ENCODE measurements at regions not wholly inside any gene's neighbourhood (a gene's known extent, or its start where the extent isn't known, plus 50 kb on each side); places are given as distances from the start of the nearest gene placed in this dataset.

- H2BK5ac ChIP-seq (ENCODE audit: low read depth, low read length, poor library complexity, severe bottlenecking) = no peak overlapping the region
- no peak overlapping the region for H3K9ac ChIP-seq (ENCODE audit: low read length)
- H3K14ac ChIP-seq (ENCODE audit: low read length in 2 of 2) = no peak overlapping the region
Measured at GRCh38 chr1:67561704-67562113, 123.3 kb upstream of the GADD45A start.

DNA sequence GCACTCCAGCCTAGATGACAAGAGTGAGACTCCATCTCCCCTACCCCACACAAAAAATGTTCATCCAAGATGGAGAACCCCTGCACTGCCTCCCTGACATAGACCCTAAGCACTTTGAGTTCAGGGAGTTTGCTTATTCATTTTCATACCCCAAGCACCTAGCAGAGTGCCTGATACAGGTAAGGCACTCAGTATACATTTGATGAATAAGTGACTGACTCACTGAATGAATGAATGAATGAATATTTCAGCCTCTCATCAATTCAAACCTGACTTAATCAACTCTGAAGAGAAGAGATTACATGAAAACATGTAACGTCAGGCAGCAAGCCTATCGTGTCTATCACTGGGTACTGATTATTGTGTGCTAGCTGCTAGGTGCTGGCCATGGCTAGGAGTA lies 121.3 kb upstream of the GADD45A start:
- Histone ChIP-seq H2BK120ac (ENCODE audit: low read depth, low read length) (no peak overlapping the region), H3K36me3 (ENCODE audit: control insufficient read depth in 1 of 2, insufficient read depth in 2 of 2, low read depth in 1 of 2, low read length in 2 of 2) (no peaks in the 10 kb centered on the region), H2BK12ac (ENCODE audit: low read length in 2 of 2) (no peak overlapping the region), H3K4me3 (ENCODE audit: insufficient read depth in 1 of 2, low read depth in 1 of 2, low read length in 2 of 2) (no peak overlapping the region), H3K18ac (ENCODE audit: low read depth in 1 of 2, low read length in 2 of 2) (no peak overlapping the region), H2BK15ac (ENCODE audit: low read depth, poor library complexity, severe bottlenecking) (no peak overlapping the region), H3K23ac (ENCODE audit: low read length in 2 of 2) (no peak overlapping the region), H2BK5ac (ENCODE audit: low read depth, low read length, poor library complexity, severe bottlenecking) (no peak overlapping the region), H3K4me2 (ENCODE audit: low read length, poor library complexity, severe bottlenecking) (no peak overlapping the region), H3K79me1 (replicated peaks; ENCODE audit: low read length, poor library complexity, severe bottlenecking) (no peaks in the 10 kb centered on the region), H3K9me3 (ENCODE audit: control insufficient read depth, low read length) (no peaks in the 10 kb centered on the region), H3K9ac (ENCODE audit: low read length) (peak overlapping the region; percentile 63), H2AK5ac (ENCODE audit: low read length, severe bottlenecking) (no peak overlapping the region), H3K4ac (ENCODE audit: low read depth in 1 of 2, low read length in 2 of 2) (no peak overlapping the region), H3K4me1 (ENCODE audit: control insufficient read depth, insufficient read depth, low read depth, low read length) (no peaks in the 10 kb centered on the region), H4K91ac (ENCODE audit: low read length) (no peak overlapping the region), H2AFZ (ENCODE audit: low read depth, low read length) (no peak overlapping the region), H3K14ac (ENCODE audit: low read length in 2 of 2) (no peak overlapping the region), H3K27ac (ENCODE audit: low read length, poor library complexity, severe bottlenecking) (no peak overlapping the region), H4K8ac (ENCODE audit: low read length) (no peak overlapping the region), H3K27me3 (ENCODE audit: control insufficient read depth in 1 of 2, insufficient read depth in 1 of 2, low read length in 2 of 2) (no peaks in the 10 kb centered on the region)
- DNase-seq = no peak
- 95% methylated on average over 2 of the region's 2 CpGs for WGBS

More at GRCh38 chr1:67561704-67562113, 123.3 kb upstream of the GADD45A start:
- Histone ChIP-seq H4K91ac (ENCODE audit: low read length) (no peak overlapping the region), H2BK15ac (ENCODE audit: low read depth, poor library complexity, severe bottlenecking) (no peak overlapping the region), H3K4ac (ENCODE audit: low read depth in 1 of 2, low read length in 2 of 2) (no peak overlapping the region), H3K27me3 (ENCODE audit: control insufficient read depth in 1 of 2, insufficient read depth in 1 of 2, low read length in 2 of 2) (no peaks in the 10 kb centered on the region), H3K4me3 (ENCODE audit: insufficient read depth in 1 of 2, low read depth in 1 of 2, low read length in 2 of 2) (no peak overlapping the region), H3K36me3 (ENCODE audit: control insufficient read depth in 1 of 2, insufficient read depth in 2 of 2, low read depth in 1 of 2, low read length in 2 of 2) (no peaks in the 10 kb centered on the region), H3K9me3 (ENCODE audit: control insufficient read depth, low read length) (no peaks in the 10 kb centered on the region), H2BK120ac (ENCODE audit: low read depth, low read length) (no peak overlapping the region), H3K18ac (ENCODE audit: low read depth in 1 of 2, low read length in 2 of 2) (no peak overlapping the region), H3K4me2 (ENCODE audit: low read length, poor library complexity, severe bottlenecking) (no peak overlapping the region), H3K79me1 (replicated peaks; ENCODE audit: low read length, poor library complexity, severe bottlenecking) (no peaks in the 10 kb centered on the region), H3K27ac (ENCODE audit: low read length, poor library complexity, severe bottlenecking) (no peak overlapping the region), H3K23ac (ENCODE audit: low read length in 2 of 2) (no peak overlapping the region), H2BK12ac (ENCODE audit: low read length in 2 of 2) (no peak overlapping the region), H2AFZ (ENCODE audit: low read depth, low read length) (no peak overlapping the region), H4K8ac (ENCODE audit: low read length) (no peak overlapping the region), H2AK5ac (ENCODE audit: low read length, severe bottlenecking) (no peak overlapping the region), H3K4me1 (ENCODE audit: control insufficient read depth, insufficient read depth, low read depth, low read length) (no peaks in the 10 kb centered on the region)
- peak; percentile 80 for DNase-seq
- 0% methylated on average over 4 of the region's 4 CpGs for WGBS

- H3K9me3 ChIP-seq (ENCODE audit: control insufficient read depth, low read length) = no peaks in the 10 kb centered on the region
- H2BK12ac ChIP-seq (ENCODE audit: low read length in 2 of 2) = no peak overlapping the region
- H3K27ac ChIP-seq (ENCODE audit: low read length, poor library complexity, severe bottlenecking) = no peak overlapping the region
- no peak overlapping the region for H3K18ac ChIP-seq (ENCODE audit: low read depth in 1 of 2, low read length in 2 of 2)
- H3K4me1 ChIP-seq (ENCODE audit: control insufficient read depth, insufficient read depth, low read depth, low read length) = no peaks in the 10 kb centered on the region
- WGBS = 90% methylated on average over 8 of the region's 8 CpGs
- H3K4me3 ChIP-seq (ENCODE audit: insufficient read depth in 1 of 2, low read depth in 1 of 2, low read length in 2 of 2) = no peak overlapping the region
- H3K79me1 ChIP-seq (replicated peaks; ENCODE audit: low read length, poor library complexity, severe bottlenecking) = no peaks in the 10 kb centered on the region
- no peak overlapping the region for H3K23ac ChIP-seq (ENCODE audit: low read length in 2 of 2)
- H3K4me2 ChIP-seq (ENCODE audit: low read length, poor library complexity, severe bottlenecking) = no peak overlapping the region
- no peak overlapping the region for H2BK15ac ChIP-seq (ENCODE audit: low read depth, poor library complexity, severe bottlenecking)
- no peak overlapping the region for H3K4ac ChIP-seq (ENCODE audit: low read depth in 1 of 2, low read length in 2 of 2)
- no peak overlapping the region for H2AK5ac ChIP-seq (ENCODE audit: low read length, severe bottlenecking)
- no peaks in the 10 kb centered on the region for H3K27me3 ChIP-seq (ENCODE audit: control insufficient read depth in 1 of 2, insufficient read depth in 1 of 2, low read length in 2 of 2)
- H4K8ac ChIP-seq (ENCODE audit: low read length) = no peak overlapping the region
- no peaks in the 10 kb centered on the region for H3K36me3 ChIP-seq (ENCODE audit: control insufficient read depth in 1 of 2, insufficient read depth in 2 of 2, low read depth in 1 of 2, low read length in 2 of 2)
- H4K91ac ChIP-seq (ENCODE audit: low read length) = no peak overlapping the region
- no peak overlapping the region for H3K14ac ChIP-seq (ENCODE audit: low read length in 2 of 2)
- DNase-seq = no peak
- no peak overlapping the region for H2BK120ac ChIP-seq (ENCODE audit: low read depth, low read length)
- H2AFZ ChIP-seq (ENCODE audit: low read depth, low read length) = no peak overlapping the region
- no peak overlapping the region for H2BK5ac ChIP-seq (ENCODE audit: low read depth, low read length, poor library complexity, severe bottlenecking)
- peak overlapping the region; percentile 63 for H3K9ac ChIP-seq (ENCODE audit: low read length)
Measured at GRCh38 chr1:67564193-67564592, 120.8 kb upstream of the GADD45A start.

DNA sequence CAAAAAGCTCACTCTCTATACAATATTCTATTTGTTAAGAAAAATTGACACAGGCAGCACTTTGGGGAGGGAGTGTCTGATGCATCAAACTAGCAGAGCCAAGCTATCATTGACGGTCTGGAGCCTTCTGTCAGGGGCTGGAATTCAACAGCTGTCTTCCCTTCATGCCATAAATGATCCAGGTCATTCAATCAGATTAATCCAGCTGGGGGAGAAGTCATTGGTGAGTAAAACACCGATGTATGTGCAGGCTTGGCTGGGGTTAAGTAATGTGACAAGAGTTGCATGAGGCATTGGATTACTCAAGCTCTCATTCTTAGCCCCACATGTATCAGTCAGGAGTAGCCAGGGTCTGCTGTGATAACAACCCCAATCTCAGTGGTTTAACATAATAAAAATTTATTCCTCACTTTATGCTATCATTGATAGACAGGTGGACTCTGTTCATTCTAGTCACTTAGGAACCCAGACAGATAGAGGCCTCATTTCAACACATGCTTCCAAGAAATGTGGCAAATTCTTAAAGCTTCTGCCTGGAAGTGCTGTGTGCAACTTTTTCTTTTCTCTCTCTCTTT lies 118.1 kb upstream of the GADD45A start:
- no peaks in the 10 kb centered on the region for H3K27me3 ChIP-seq (ENCODE audit: control insufficient read depth in 1 of 2, insufficient read depth in 1 of 2, low read length in 2 of 2)
- no peak overlapping the region for H3K18ac ChIP-seq (ENCODE audit: low read depth in 1 of 2, low read length in 2 of 2)
- no peak overlapping the region for H2BK5ac ChIP-seq (ENCODE audit: low read depth, low read length, poor library complexity, severe bottlenecking)
- no peak overlapping the region for H3K4me3 ChIP-seq (ENCODE audit: insufficient read depth in 1 of 2, low read depth in 1 of 2, low read length in 2 of 2)
- H3K9me3 ChIP-seq (ENCODE audit: control insufficient read depth, low read length) = no peaks in the 10 kb centered on the region
- H4K8ac ChIP-seq (ENCODE audit: low read length) = no peak overlapping the region
- H3K27ac ChIP-seq (ENCODE audit: low read length, poor library complexity, severe bottlenecking) = no peak overlapping the region
- peaks cover 7% of the 10 kb centered on the region for H3K4me1 ChIP-seq (ENCODE audit: control insufficient read depth, insufficient read depth, low read depth, low read length)
- DNase-seq = no peak
- no peak overlapping the region for H2BK120ac ChIP-seq (ENCODE audit: low read depth, low read length)
- no peak overlapping the region for H3K4me2 ChIP-seq (ENCODE audit: low read length, poor library complexity, severe bottlenecking)
- H2AK5ac ChIP-seq (ENCODE audit: low read length, severe bottlenecking) = no peak overlapping the region
- H2AFZ ChIP-seq (ENCODE audit: low read depth, low read length) = no peak overlapping the region
- no peak overlapping the region for H3K4ac ChIP-seq (ENCODE audit: low read depth in 1 of 2, low read length in 2 of 2)
- H4K91ac ChIP-seq (ENCODE audit: low read length) = no peak overlapping the region
- no peak overlapping the region for H3K14ac ChIP-seq (ENCODE audit: low read length in 2 of 2)
- H3K36me3 ChIP-seq (ENCODE audit: control insufficient read depth in 1 of 2, insufficient read depth in 2 of 2, low read depth in 1 of 2, low read length in 2 of 2) = no peaks in the 10 kb centered on the region
- H3K23ac ChIP-seq (ENCODE audit: low read length in 2 of 2) = no peak overlapping the region
- H2BK15ac ChIP-seq (ENCODE audit: low read depth, poor library complexity, severe bottlenecking) = no peak overlapping the region
- H2BK12ac ChIP-seq (ENCODE audit: low read length in 2 of 2) = no peak overlapping the region
- H3K79me1 ChIP-seq (replicated peaks; ENCODE audit: low read length, poor library complexity, severe bottlenecking) = no peaks in the 10 kb centered on the region
- H3K9ac ChIP-seq (ENCODE audit: low read length) = no peak overlapping the region
- 80% methylated on average over 2 of the region's 2 CpGs for WGBS

Measured in mesenchymal stem cell (in vitro differentiated cells and primary cell).